SU-DHL-6 (cell line): ENCODE measurements at regions not wholly inside any gene's neighbourhood (a gene's known extent, or its start where the extent isn't known, plus 50 kb on each side); places are given as distances from the start of the nearest gene placed in this dataset.

Experiments
- EZH2phosphoT487 ChIP-seq: fragments of 200-600 bp; sonication (generic), shearing (Covaris generic); conservative IDR thresholded peaks from 2 replicates; pipeline ENCODE4 v1.6.1; 2018; ENCODE audit warnings: mild to moderate bottlenecking, antibody characterized with exemption, low read length, moderate library complexity, mixed read lengths
- TF ChIP-seq, protein P1 (sequence below): fragments of 200-600 bp; sonication (generic); IDR thresholded peaks from one replicate; pipeline ENCODE4 v1.5.1; 2017; ENCODE audit warnings: antibody characterized with exemption, mild to moderate bottlenecking, low read length, moderate library complexity; ENCODE audit not compliant: insufficient read depth, poor library complexity, severe bottlenecking

GRCh38 chr5:4580772-4581171 lies 559.4 kb upstream of the ADAMTS16 start:
- TF ChIP-seq, protein P1, sequence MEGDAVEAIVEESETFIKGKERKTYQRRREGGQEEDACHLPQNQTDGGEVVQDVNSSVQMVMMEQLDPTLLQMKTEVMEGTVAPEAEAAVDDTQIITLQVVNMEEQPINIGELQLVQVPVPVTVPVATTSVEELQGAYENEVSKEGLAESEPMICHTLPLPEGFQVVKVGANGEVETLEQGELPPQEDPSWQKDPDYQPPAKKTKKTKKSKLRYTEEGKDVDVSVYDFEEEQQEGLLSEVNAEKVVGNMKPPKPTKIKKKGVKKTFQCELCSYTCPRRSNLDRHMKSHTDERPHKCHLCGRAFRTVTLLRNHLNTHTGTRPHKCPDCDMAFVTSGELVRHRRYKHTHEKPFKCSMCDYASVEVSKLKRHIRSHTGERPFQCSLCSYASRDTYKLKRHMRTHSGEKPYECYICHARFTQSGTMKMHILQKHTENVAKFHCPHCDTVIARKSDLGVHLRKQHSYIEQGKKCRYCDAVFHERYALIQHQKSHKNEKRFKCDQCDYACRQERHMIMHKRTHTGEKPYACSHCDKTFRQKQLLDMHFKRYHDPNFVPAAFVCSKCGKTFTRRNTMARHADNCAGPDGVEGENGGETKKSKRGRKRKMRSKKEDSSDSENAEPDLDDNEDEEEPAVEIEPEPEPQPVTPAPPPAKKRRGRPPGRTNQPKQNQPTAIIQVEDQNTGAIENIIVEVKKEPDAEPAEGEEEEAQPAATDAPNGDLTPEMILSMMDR = no peak
- no peak for TF ChIP-seq EZH2phosphoT487
